Stimulated activated effector memory CD8-positive, alpha-beta T cell treated with anti-CD3 and anti-CD28 coated beads, Interleukin-12 subunit alpha, Interleukin-12 subunit beta, amount 100 ng/mL, for 72 hours (primary cell): ENCODE measurements at regions not wholly inside any gene's neighbourhood (a gene's known extent, or its start where the extent isn't known, plus 50 kb on each side); places are given as distances from the start of the nearest gene placed in this dataset.
"Not testable (repeated sequence)": the region's sequence is repeated elsewhere in the genome, so short reads cannot be mapped to it uniquely, and the experiment has no call there.

Experiments used
- ATAC-seq: fragments of 150-1000 bp; cut with Tn5 transposase; 2 replicates; pipeline ENCODE4 v1.10.0; 2021
- DNase-seq, 2 donors: peaks; one replicate each; pipeline ENCODE4 v3.0.0; 2021 to 2022; ENCODE audit warnings: low spot score in 2 of 2
- H3K27ac Mint-ChIP-seq: one replicate; pipeline ENCODE4 v1.8.0; 2022; ENCODE audit warnings: mild to moderate bottlenecking, mixed read lengths
- H3K36me3 Mint-ChIP-seq: one replicate; pipeline ENCODE4 v1.8.0; 2022; ENCODE audit warnings: mild to moderate bottlenecking, mixed read lengths
- H3K4me1 Mint-ChIP-seq: one replicate; pipeline ENCODE4 v1.8.0; 2022; ENCODE audit warnings: mixed read lengths
- H3K4me3 Mint-ChIP-seq: one replicate; pipeline ENCODE4 v1.8.0; 2022; ENCODE audit warnings: mild to moderate bottlenecking, mixed read lengths
- H3K9me3 Mint-ChIP-seq: one replicate; pipeline ENCODE4 v1.8.0; 2022; ENCODE audit warnings: mixed read lengths

GRCh38 chr13:24984134-24984533 lies 111.8 kb upstream of the PABPC3 start:
- no peaks in the 10 kb centered on the region for H3K9me3 Mint-ChIP-seq
- no peaks in the 10 kb centered on the region for H3K4me1 Mint-ChIP-seq
- ATAC-seq, result no peak

GRCh38 chr13:24985107-24985506 lies 110.8 kb upstream of the PABPC3 start:
- H3K4me1 Mint-ChIP-seq, result no peaks in the 10 kb centered on the region

More at GRCh38 chr13:24984134-24984533, 111.8 kb upstream of the PABPC3 start:
- no peaks in the 10 kb centered on the region for H3K36me3 Mint-ChIP-seq
- no peak for DNase-seq
- H3K4me3 Mint-ChIP-seq, result no peak overlapping the region
- H3K27ac Mint-ChIP-seq, result no peak overlapping the region

GRCh38 chr13:24985896-24986295 lies 110.0 kb upstream of the PABPC3 start:
- H3K36me3 Mint-ChIP-seq, result no peaks in the 10 kb centered on the region
- H3K4me3 Mint-ChIP-seq, result no peak overlapping the region

More at GRCh38 chr13:24985107-24985506, 110.8 kb upstream of the PABPC3 start:
- no peaks in the 10 kb centered on the region for H3K9me3 Mint-ChIP-seq
- ATAC-seq (no peak), DNase-seq (no peak)
- H3K4me3 Mint-ChIP-seq, result no peak overlapping the region
- H3K27ac Mint-ChIP-seq, result no peak overlapping the region
- H3K36me3 Mint-ChIP-seq, result no peaks in the 10 kb centered on the region

GRCh38 chr13:24986826-24987225 lies 109.1 kb upstream of the PABPC3 start:
- Mint-ChIP-seq H3K36me3 (no peaks in the 10 kb centered on the region), H3K4me1 (no peaks in the 10 kb centered on the region), H3K9me3 (no peaks in the 10 kb centered on the region), H3K27ac (no peak overlapping the region), H3K4me3 (no peak overlapping the region)
- ATAC-seq (no peak), DNase-seq (no peak)

More at GRCh38 chr13:24985896-24986295, 110.0 kb upstream of the PABPC3 start:
- ATAC-seq, result no peak
- Mint-ChIP-seq H3K9me3 (no peaks in the 10 kb centered on the region), H3K4me1 (no peaks in the 10 kb centered on the region), H3K27ac (no peak overlapping the region)
- no peak for DNase-seq

GRCh38 chr13:24989959-24990358 lies 106.0 kb upstream of the PABPC3 start:
- H3K9me3 Mint-ChIP-seq, ATAC-seq, H3K4me3 Mint-ChIP-seq, H3K27ac Mint-ChIP-seq, H3K36me3 Mint-ChIP-seq, H3K4me1 Mint-ChIP-seq, DNase-seq: not testable (repeated sequence)

- not testable (repeated sequence) for DNase-seq, H3K36me3 Mint-ChIP-seq, H3K9me3 Mint-ChIP-seq, H3K4me3 Mint-ChIP-seq, ATAC-seq, H3K4me1 Mint-ChIP-seq, H3K27ac Mint-ChIP-seq
Measured at GRCh38 chr13:24992946-24993345, 103.0 kb upstream of the PABPC3 start.

- no peaks in the 10 kb centered on the region for H3K9me3 Mint-ChIP-seq
- peak; percentile 42 to 64 for DNase-seq
Measured at GRCh38 chr13:24995225-24995804, 100.6 kb upstream of the PABPC3 start.

GRCh38 chr13:24997367-24997967 lies 98.5 kb upstream of the PABPC3 start:
- H3K4me1 Mint-ChIP-seq, result peaks cover 6% of the 10 kb centered on the region
- no peak overlapping the region for H3K27ac Mint-ChIP-seq
- H3K4me3 Mint-ChIP-seq, result no peak overlapping the region
- ATAC-seq (no peak), DNase-seq (no peak)
- no peaks in the 10 kb centered on the region for H3K36me3 Mint-ChIP-seq
- no peaks in the 10 kb centered on the region for H3K9me3 Mint-ChIP-seq

More at GRCh38 chr13:24995225-24995804, 100.6 kb upstream of the PABPC3 start:
- no peak overlapping the region for H3K4me3 Mint-ChIP-seq
- H3K4me1 Mint-ChIP-seq, result peaks cover 6% of the 10 kb centered on the region
- no peak overlapping the region for H3K27ac Mint-ChIP-seq
- peak; percentile 88 for ATAC-seq
- no peaks in the 10 kb centered on the region for H3K36me3 Mint-ChIP-seq

GRCh38 chr13:24998433-24998832 lies 97.5 kb upstream of the PABPC3 start:
- no peak for ATAC-seq

GRCh38 chr13:25001476-25002206 lies 94.3 kb upstream of the PABPC3 start:
- H3K4me3 Mint-ChIP-seq, result no peak overlapping the region
- no peaks in the 10 kb centered on the region for H3K36me3 Mint-ChIP-seq
- DNase-seq, result no peak
- H3K9me3 Mint-ChIP-seq, result no peaks in the 10 kb centered on the region
- H3K4me1 Mint-ChIP-seq, result no peaks in the 10 kb centered on the region
- H3K27ac Mint-ChIP-seq, result no peak overlapping the region
- ATAC-seq, result no peak

More at GRCh38 chr13:24998433-24998832, 97.5 kb upstream of the PABPC3 start:
- Mint-ChIP-seq H3K9me3 (no peaks in the 10 kb centered on the region), H3K4me3 (no peak overlapping the region), H3K4me1 (peaks cover 6% of the 10 kb centered on the region), H3K36me3 (no peaks in the 10 kb centered on the region), H3K27ac (no peak overlapping the region)
- DNase-seq, result no peak

- not testable (repeated sequence) for H3K4me1 Mint-ChIP-seq, H3K27ac Mint-ChIP-seq, H3K9me3 Mint-ChIP-seq, ATAC-seq, H3K4me3 Mint-ChIP-seq, H3K36me3 Mint-ChIP-seq, DNase-seq
Measured at GRCh38 chr13:25002311-25002710, 93.6 kb upstream of the PABPC3 start.

- H3K4me1 Mint-ChIP-seq, DNase-seq, H3K36me3 Mint-ChIP-seq, H3K9me3 Mint-ChIP-seq, ATAC-seq, H3K4me3 Mint-ChIP-seq, H3K27ac Mint-ChIP-seq: not testable (repeated sequence)
Measured at GRCh38 chr13:25004489-25004888, 91.4 kb upstream of the PABPC3 start.

- not testable (repeated sequence) for H3K4me3 Mint-ChIP-seq, H3K4me1 Mint-ChIP-seq
- ATAC-seq, result peak; percentile 60
Measured at GRCh38 chr13:25005050-25005497, 90.9 kb upstream of the PABPC3 start.

GRCh38 chr13:25007389-25007788 lies 88.5 kb upstream of the PABPC3 start:
- not testable (repeated sequence) for H3K9me3 Mint-ChIP-seq, H3K27ac Mint-ChIP-seq, H3K36me3 Mint-ChIP-seq, H3K4me3 Mint-ChIP-seq, DNase-seq, H3K4me1 Mint-ChIP-seq, ATAC-seq

More at GRCh38 chr13:25005050-25005497, 90.9 kb upstream of the PABPC3 start:
- not testable (repeated sequence) for H3K27ac Mint-ChIP-seq, DNase-seq, H3K36me3 Mint-ChIP-seq, H3K9me3 Mint-ChIP-seq

- H3K4me3 Mint-ChIP-seq, H3K36me3 Mint-ChIP-seq, H3K27ac Mint-ChIP-seq, H3K4me1 Mint-ChIP-seq, ATAC-seq, H3K9me3 Mint-ChIP-seq, DNase-seq: not testable (repeated sequence)
Measured at GRCh38 chr13:25014398-25014973, 81.5 kb upstream of the PABPC3 start.
